Caco-2 (cell line): ENCODE measurements at regions not wholly inside any gene's neighbourhood (a gene's known extent, or its start where the extent isn't known, plus 50 kb on each side); places are given as distances from the start of the nearest gene placed in this dataset.

Source experiments
- BruUV-seq: library from RNA; stranded (reverse); fragments of 400-500 nt; replicated peaks from 2 replicates; lab custom pipeline; 2021; lab: Mats Ljungman, UMichigan
- CTCF ChIA-PET: fragments of 300-600 bp; sonication (Branson Sonifier 250); formaldehyde crosslinking; loops from one replicate; lab custom pipeline; 2022; ENCODE audit warnings: antibody characterized with exemption; lab: Charles Lee
- POLR2A ChIA-PET: fragments of 300-600 bp; sonication (Branson Sonifier 250); formaldehyde crosslinking; loops from one replicate; lab custom pipeline; 2022; ENCODE audit warnings: antibody characterized with exemption; lab: Charles Lee
- DNase-seq, 2 experiments: peaks; one replicate each; pipeline versions ENCODE4 v3.0.0 to v3.0.0-alpha.2; 2020 to 2022
- H3K27me3 ChIP-seq: replicated peaks from 2 replicates; pipeline ENCODE4 v1.6.0; 2011; ENCODE audit warnings: low read length; ENCODE audit not compliant: control insufficient read depth, insufficient read depth
- H3K36me3 ChIP-seq: 2 replicates; pipeline ENCODE4 v1.5.1; 2011; ENCODE audit warnings: low read length; ENCODE audit not compliant: control insufficient read depth, insufficient read depth
- H3K4me1 ChIP-seq: fragments of 250-450 bp; sonication (Bioruptor Pico); 2 replicates; pipeline ENCODE4 v1.5.1; 2020; ENCODE audit warnings: mild to moderate bottlenecking
- H3K4me3 ChIP-seq: 2 replicates; pipeline ENCODE4 v1.5.1; 2011; ENCODE audit warnings: low read depth, mild to moderate bottlenecking, control low read depth, low read length
- H3K9me3 ChIP-seq: fragments of 250-450 bp; sonication (Bioruptor Pico); 2 replicates; pipeline ENCODE4 v1.5.1; 2020; ENCODE audit warnings: mild to moderate bottlenecking, moderate library complexity
- H3K27ac Mint-ChIP-seq: one replicate; pipeline ENCODE4 v1.8.0; 2022; ENCODE audit warnings: mixed read lengths; ENCODE audit not compliant: unreplicated experiment
- H3K27me3 Mint-ChIP-seq: one replicate; pipeline ENCODE4 v1.8.0; 2022; ENCODE audit warnings: mixed read lengths; ENCODE audit not compliant: insufficient read depth, unreplicated experiment
- H3K36me3 Mint-ChIP-seq: one replicate; pipeline ENCODE4 v1.8.0; 2022; ENCODE audit warnings: mild to moderate bottlenecking, mixed read lengths; ENCODE audit not compliant: insufficient read depth, unreplicated experiment
- H3K4me1 Mint-ChIP-seq: one replicate; pipeline ENCODE4 v1.8.0; 2022; ENCODE audit warnings: low read depth, mixed read lengths; ENCODE audit not compliant: unreplicated experiment
- H3K4me3 Mint-ChIP-seq: one replicate; pipeline ENCODE4 v1.8.0; 2022; ENCODE audit warnings: mild to moderate bottlenecking, moderate library complexity, mixed read lengths; ENCODE audit not compliant: unreplicated experiment
- H3K9me3 Mint-ChIP-seq: one replicate; pipeline ENCODE4 v1.8.0; 2022; ENCODE audit warnings: mixed read lengths; ENCODE audit not compliant: unreplicated experiment
- intact Hi-C: fragments of 100-400 bp; cut with micrococcal nuclease; formaldehyde crosslinking; loops from one replicate; pipeline ENCODE4 v1.10.0; 2022; ENCODE audit not compliant: unreplicated experiment
- TF ChIP-seq, protein P1 (sequence below), 2 experiments: fragments of 200-600 bp in 1 of 2; IDR thresholded peaks; 1 replicate in 1 of 2; 2 replicates in 1 of 2; pipeline versions ENCODE4 v1.5.1 to v1.8.0; 2011 to 2022; ENCODE audit warnings: antibody characterized with exemption in 1 of 2, control low read depth in 1 of 2, inconsistent platforms in 1 of 2, low read depth in 1 of 2, low read length in 1 of 2, mild to moderate bottlenecking in 1 of 2, moderate library complexity in 1 of 2; ENCODE audit not compliant: insufficient read depth in 1 of 2, severe bottlenecking in 1 of 2, unreplicated experiment in 1 of 2

DNA sequence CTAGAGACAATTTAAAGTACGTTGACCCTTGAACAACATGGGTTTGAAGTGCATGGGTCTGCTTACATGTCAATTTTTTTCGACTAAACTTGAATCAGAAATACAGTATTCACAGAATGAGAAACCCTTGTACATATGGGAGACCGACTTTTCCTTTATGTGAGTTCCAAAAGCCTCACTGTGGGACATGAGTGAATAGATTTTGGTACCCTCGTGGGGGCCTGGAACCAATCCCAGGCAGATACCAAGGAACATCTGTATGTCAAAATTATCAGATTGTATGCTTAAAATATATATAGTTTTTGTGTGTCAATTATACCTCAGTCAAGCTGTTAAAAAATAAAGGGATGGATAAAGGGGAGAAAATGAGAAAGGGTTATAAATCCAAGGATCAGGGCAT, 78.7 kb upstream of the MAN2A1 start:
- H3K27me3 Mint-ChIP-seq, result peaks cover 8% of the 10 kb centered on the region
- POLR2A ChIA-PET, result no interaction called here
- no peaks in the 10 kb centered on the region for H3K36me3 ChIP-seq
- no peak overlapping the region for H3K4me3 ChIP-seq
- H3K36me3 Mint-ChIP-seq, result no peaks in the 10 kb centered on the region
- no peak overlapping the region for H3K27ac Mint-ChIP-seq
- CTCF ChIA-PET, result no interaction called here
- H3K27me3 ChIP-seq, result no peaks in the 10 kb centered on the region
- TF ChIP-seq, protein P1, sequence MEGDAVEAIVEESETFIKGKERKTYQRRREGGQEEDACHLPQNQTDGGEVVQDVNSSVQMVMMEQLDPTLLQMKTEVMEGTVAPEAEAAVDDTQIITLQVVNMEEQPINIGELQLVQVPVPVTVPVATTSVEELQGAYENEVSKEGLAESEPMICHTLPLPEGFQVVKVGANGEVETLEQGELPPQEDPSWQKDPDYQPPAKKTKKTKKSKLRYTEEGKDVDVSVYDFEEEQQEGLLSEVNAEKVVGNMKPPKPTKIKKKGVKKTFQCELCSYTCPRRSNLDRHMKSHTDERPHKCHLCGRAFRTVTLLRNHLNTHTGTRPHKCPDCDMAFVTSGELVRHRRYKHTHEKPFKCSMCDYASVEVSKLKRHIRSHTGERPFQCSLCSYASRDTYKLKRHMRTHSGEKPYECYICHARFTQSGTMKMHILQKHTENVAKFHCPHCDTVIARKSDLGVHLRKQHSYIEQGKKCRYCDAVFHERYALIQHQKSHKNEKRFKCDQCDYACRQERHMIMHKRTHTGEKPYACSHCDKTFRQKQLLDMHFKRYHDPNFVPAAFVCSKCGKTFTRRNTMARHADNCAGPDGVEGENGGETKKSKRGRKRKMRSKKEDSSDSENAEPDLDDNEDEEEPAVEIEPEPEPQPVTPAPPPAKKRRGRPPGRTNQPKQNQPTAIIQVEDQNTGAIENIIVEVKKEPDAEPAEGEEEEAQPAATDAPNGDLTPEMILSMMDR (IDR thresholded peaks at IDR 0.05; ENCODE audit: insufficient read depth in 1 of 2, low read depth in 1 of 2, low read length in 1 of 2, severe bottlenecking in 1 of 2, unreplicated experiment in 1 of 2), result no peak
- intact Hi-C loops, result no loop called here
- no peaks in the 10 kb centered on the region for H3K9me3 Mint-ChIP-seq
- no peak for DNase-seq
- H3K9me3 ChIP-seq, result no peaks in the 10 kb centered on the region
- no peaks in the 10 kb centered on the region for H3K4me1 Mint-ChIP-seq
- no TSS peak for BruUV-seq
- no peak overlapping the region for H3K4me3 Mint-ChIP-seq
- no peaks in the 10 kb centered on the region for H3K4me1 ChIP-seq

DNA sequence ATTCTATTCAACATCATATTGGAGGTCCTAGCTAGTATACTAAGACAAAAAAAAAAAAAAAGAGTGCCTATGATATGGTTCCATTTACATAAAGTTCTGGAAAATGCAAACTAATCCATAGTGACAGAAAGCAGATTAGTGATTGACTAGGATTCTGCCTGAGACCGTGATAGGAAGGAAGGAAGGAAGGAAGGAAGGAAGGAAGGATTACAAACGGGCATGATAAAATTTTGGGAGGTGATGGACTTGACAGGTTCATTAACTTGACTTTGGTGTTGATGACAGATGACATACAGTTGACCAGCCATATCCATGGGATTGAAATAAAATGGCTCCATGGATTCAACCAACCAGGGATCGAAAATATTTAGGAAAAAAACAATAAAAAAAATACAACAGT, 79.1 kb upstream of the MAN2A1 start:
- ChIA-PET POLR2A (no interaction called here), CTCF (interaction anchor here (0.6 kb wide), 1 partner anchor 882 kb away, joined by 3 read pairs; no protein-coding TSS in a partner anchor)
- Histone ChIP-seq H3K9me3 (no peaks in the 10 kb centered on the region), H3K27me3 (no peaks in the 10 kb centered on the region), H3K36me3 (no peaks in the 10 kb centered on the region), H3K4me1 (no peaks in the 10 kb centered on the region), H3K4me3 (no peak overlapping the region)
- no TSS peak for BruUV-seq
- H3K9me3 Mint-ChIP-seq, result no peaks in the 10 kb centered on the region
- no peak for DNase-seq
- H3K27me3 Mint-ChIP-seq, result peaks cover 12% of the 10 kb centered on the region
- TF ChIP-seq, protein P1 (IDR thresholded peaks at IDR 0.05; ENCODE audit: insufficient read depth in 1 of 2, low read depth in 1 of 2, low read length in 1 of 2, severe bottlenecking in 1 of 2, unreplicated experiment in 1 of 2), result no peak
- H3K4me1 Mint-ChIP-seq, result no peaks in the 10 kb centered on the region
- intact Hi-C loops, result no loop called here
- H3K27ac Mint-ChIP-seq, result no peak overlapping the region
- no peaks in the 10 kb centered on the region for H3K36me3 Mint-ChIP-seq
- no peak overlapping the region for H3K4me3 Mint-ChIP-seq

DNA sequence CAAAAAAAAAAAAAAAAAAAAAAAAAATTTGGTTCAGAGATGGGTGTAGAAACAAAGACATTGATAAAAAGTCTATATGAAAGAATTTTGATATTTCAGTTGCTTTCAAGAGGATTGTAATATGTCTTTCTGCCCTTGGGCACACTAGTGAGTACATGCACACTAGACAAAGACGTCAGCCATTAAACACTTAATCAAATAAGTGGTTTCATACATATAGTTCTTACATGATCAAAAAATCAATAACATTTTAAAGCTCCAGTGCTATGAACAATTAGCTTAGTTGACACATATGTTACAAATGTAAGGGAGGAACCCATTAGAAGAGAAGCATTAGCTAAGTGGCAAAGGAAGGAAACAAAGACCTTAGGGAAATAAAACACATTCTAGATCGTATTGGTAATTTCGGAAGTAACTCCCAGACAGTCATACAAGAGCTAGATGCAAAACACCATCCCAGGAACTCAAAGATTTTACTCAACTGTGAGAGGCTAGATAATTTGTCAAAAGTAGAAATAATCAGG, 84.5 kb upstream of the MAN2A1 start:
- H3K9me3 ChIP-seq, result no peaks in the 10 kb centered on the region
- ChIA-PET CTCF (no interaction called here), POLR2A (no interaction called here)
- peaks cover 13% of the 10 kb centered on the region for H3K27me3 Mint-ChIP-seq
- H3K27me3 ChIP-seq, result no peaks in the 10 kb centered on the region
- H3K36me3 Mint-ChIP-seq, result no peaks in the 10 kb centered on the region
- no peaks in the 10 kb centered on the region for H3K36me3 ChIP-seq
- BruUV-seq, result no TSS peak
- intact Hi-C loops, result no loop called here
- no peak overlapping the region for H3K4me3 ChIP-seq
- no peaks in the 10 kb centered on the region for H3K4me1 ChIP-seq
- TF ChIP-seq, protein P1 (IDR thresholded peaks at IDR 0.05; ENCODE audit: insufficient read depth in 1 of 2, low read depth in 1 of 2, low read length in 1 of 2, severe bottlenecking in 1 of 2, unreplicated experiment in 1 of 2), result no peak
- H3K27ac Mint-ChIP-seq, result no peak overlapping the region
- no peaks in the 10 kb centered on the region for H3K4me1 Mint-ChIP-seq
- H3K4me3 Mint-ChIP-seq, result no peak overlapping the region
- H3K9me3 Mint-ChIP-seq, result no peaks in the 10 kb centered on the region
- no peak for DNase-seq
